HAP-1 (cell line): ENCODE measurements at regions not wholly inside any gene's neighbourhood (a gene's known extent, or its start where the extent isn't known, plus 50 kb on each side); places are given as distances from the start of the nearest gene placed in this dataset.

Source experiments
- DNase-seq, 2 experiments: peaks; one replicate each; pipeline ENCODE4 v3.0.0-alpha.2; 2016 to 2020; ENCODE audit warnings: low spot score in 2 of 2
- H3K27me3 ChIP-seq: fragments of 250-450 bp; sonication (Bioruptor Pico); 2 replicates; pipeline ENCODE4 v1.5.1; 2020; ENCODE audit warnings: low read depth, mild to moderate bottlenecking, moderate library complexity
- H3K36me3 ChIP-seq: fragments of 250-450 bp; sonication (Bioruptor Pico); replicated peaks from 2 replicates; pipeline ENCODE4 v1.5.1; 2020; ENCODE audit warnings: mild to moderate bottlenecking
- H3K4me1 ChIP-seq: fragments of 250-450 bp; sonication (Bioruptor Pico); 2 replicates; pipeline ENCODE4 v1.5.1; 2020; ENCODE audit warnings: mild to moderate bottlenecking
- H3K4me3 ChIP-seq: fragments of 250-450 bp; sonication (Bioruptor Pico); 2 replicates; pipeline ENCODE4 v1.5.1; 2020; ENCODE audit warnings: mild to moderate bottlenecking, moderate library complexity
- H3K9me3 ChIP-seq: fragments of 250-450 bp; sonication (Bioruptor Pico); 2 replicates; pipeline ENCODE4 v1.5.1; 2020; ENCODE audit warnings: mild to moderate bottlenecking, moderate library complexity
- in situ Hi-C: fragments of 300-500 bp; cut with MboI; formaldehyde crosslinking; loops from 3 replicates; pipeline ENCODE4 v1.14.3; 2020; ENCODE audit warnings: low sequenced_read_pairs, inconsistent platforms, mixed read lengths

- no peak for DNase-seq
- Histone ChIP-seq H3K36me3 (no peaks in the 10 kb centered on the region), H3K9me3 (peaks cover 2% of the 10 kb centered on the region; the same call in 1 of the 2 replicates), H3K4me1 (no peaks in the 10 kb centered on the region), H3K4me3 (no peak overlapping the region), H3K27me3 (no peaks in the 10 kb centered on the region)
- in situ Hi-C loops, result no loop called here
Measured at GRCh38 chr5:56433039-56433617, 200.0 kb upstream of the ANKRD55 start.

DNA sequence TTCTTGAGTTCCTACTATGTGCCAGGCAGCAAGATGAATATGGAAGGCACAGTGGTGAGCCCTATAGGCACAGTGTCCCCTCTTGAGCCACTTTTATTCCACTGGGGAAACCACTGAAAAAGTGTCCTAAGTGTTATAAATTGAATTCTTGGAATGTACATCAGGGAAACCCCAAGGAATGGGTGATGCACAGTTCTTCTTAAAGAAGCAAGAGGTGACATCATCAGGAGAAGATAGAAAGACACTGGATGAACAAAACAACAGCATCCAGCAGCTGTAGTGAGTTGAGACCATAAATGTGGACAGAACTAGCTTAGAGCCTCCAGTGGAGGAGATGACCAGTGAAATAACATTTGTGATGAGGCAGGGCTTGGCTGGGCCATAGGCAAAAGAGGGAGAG is 199.2 kb upstream of the ANKRD55 start:
- peaks cover 2% of the 10 kb centered on the region; the same call in 1 of the 2 replicates for H3K9me3 ChIP-seq
- no peaks in the 10 kb centered on the region for H3K27me3 ChIP-seq
- DNase-seq, result no peak
- no peaks in the 10 kb centered on the region for H3K4me1 ChIP-seq
- no peaks in the 10 kb centered on the region for H3K36me3 ChIP-seq
- in situ Hi-C loops, result no loop called here
- H3K4me3 ChIP-seq, result no peak overlapping the region

- in situ Hi-C loops, result no loop called here
- DNase-seq, result no peak
- H3K9me3 ChIP-seq, result peaks cover 2% of the 10 kb centered on the region; the same call in 1 of the 2 replicates
- H3K4me1 ChIP-seq, result no peaks in the 10 kb centered on the region
- no peaks in the 10 kb centered on the region for H3K36me3 ChIP-seq
- H3K27me3 ChIP-seq, result no peaks in the 10 kb centered on the region
- H3K4me3 ChIP-seq, result no peak overlapping the region
Measured at GRCh38 chr5:56430422-56430821, 197.3 kb upstream of the ANKRD55 start.

DNA sequence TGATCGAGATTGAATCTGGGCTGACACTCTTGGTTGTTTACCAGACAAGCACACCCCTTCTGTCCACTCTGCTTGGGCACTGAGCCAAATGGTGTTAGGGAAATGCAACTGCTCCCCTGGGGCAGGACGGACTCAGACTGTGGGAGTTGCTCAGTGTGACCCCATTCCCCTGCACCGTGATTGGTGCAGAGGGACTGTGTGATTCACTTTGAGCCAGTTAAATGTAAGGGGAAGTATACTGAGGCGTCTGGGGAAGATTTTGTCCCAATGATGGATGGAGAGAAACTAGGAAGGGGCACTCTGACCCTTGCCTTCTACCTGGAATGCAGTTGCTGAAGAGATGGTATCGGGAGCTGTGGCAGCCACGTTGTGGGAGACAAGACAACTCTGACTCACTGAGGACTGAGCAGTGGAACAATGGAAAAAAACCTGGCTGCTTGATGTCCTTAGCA is 196.0 kb upstream of the ANKRD55 start:
- no peaks in the 10 kb centered on the region for H3K4me1 ChIP-seq
- no peaks in the 10 kb centered on the region for H3K36me3 ChIP-seq
- H3K27me3 ChIP-seq, result no peaks in the 10 kb centered on the region
- H3K9me3 ChIP-seq, result no peaks in the 10 kb centered on the region
- no peak for DNase-seq
- H3K4me3 ChIP-seq, result no peak overlapping the region
- in situ Hi-C loops, result no loop called here

DNA sequence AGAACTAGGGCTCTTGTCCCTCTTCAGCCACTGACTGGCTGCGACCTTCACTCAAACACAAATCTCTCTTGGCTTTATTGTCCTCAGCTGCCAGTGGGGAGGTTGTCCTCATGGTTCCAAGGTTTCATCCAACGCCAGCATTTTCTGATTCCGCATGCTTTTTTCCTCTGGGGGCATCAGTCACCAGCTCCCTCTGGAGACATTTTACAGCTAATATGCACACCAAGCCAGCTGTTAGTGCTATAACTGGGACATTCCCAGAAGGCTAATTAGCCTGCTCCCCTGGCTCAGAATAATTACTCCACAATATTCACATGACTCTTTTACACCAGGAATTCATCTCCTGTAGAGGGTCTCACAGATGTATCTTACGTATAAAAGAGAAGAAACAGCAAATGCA is 193.6 kb upstream of the ANKRD55 start:
- Histone ChIP-seq H3K36me3 (no peaks in the 10 kb centered on the region), H3K9me3 (no peaks in the 10 kb centered on the region), H3K4me1 (no peaks in the 10 kb centered on the region), H3K4me3 (no peak overlapping the region), H3K27me3 (no peaks in the 10 kb centered on the region)
- no peak for DNase-seq
- in situ Hi-C loops, result no loop called here

DNA sequence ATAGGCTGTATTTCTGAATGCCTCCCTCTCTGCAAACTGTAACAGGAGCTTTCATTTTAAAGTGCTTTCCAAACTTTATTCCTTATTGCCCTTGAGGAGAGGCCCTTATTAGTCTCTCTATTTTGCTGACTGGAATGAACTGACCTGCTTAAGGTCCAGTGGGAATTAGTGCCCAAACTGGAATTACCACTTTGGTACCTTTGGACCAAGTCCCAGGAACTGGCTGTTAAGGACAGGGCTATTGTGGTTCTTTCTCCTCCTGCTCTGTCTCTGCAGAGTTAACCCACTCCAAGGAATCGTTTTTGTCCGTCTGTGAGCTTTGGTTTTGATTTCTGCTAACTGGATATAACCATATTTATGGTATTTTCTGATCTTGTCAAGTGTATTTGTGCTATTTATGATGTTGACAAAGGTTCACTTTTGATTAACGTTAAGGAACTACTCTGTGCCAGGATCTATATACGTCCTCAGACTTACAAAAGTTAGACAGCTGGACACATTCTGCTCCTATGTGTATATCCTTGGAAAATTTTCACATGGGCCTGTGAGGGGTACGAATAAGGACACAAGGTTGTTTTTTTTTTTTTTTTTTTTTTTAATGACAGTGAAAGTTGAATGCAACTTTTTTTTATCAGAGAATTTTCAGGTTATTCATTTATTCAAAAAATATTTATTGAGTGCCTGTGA is 189.1 kb upstream of the ANKRD55 start:
- H3K4me3 ChIP-seq, result no peak overlapping the region
- in situ Hi-C loops, result no loop called here
- H3K9me3 ChIP-seq, result no peaks in the 10 kb centered on the region
- no peak for DNase-seq
- H3K36me3 ChIP-seq, result no peaks in the 10 kb centered on the region
- H3K27me3 ChIP-seq, result no peaks in the 10 kb centered on the region
- no peaks in the 10 kb centered on the region for H3K4me1 ChIP-seq

DNA sequence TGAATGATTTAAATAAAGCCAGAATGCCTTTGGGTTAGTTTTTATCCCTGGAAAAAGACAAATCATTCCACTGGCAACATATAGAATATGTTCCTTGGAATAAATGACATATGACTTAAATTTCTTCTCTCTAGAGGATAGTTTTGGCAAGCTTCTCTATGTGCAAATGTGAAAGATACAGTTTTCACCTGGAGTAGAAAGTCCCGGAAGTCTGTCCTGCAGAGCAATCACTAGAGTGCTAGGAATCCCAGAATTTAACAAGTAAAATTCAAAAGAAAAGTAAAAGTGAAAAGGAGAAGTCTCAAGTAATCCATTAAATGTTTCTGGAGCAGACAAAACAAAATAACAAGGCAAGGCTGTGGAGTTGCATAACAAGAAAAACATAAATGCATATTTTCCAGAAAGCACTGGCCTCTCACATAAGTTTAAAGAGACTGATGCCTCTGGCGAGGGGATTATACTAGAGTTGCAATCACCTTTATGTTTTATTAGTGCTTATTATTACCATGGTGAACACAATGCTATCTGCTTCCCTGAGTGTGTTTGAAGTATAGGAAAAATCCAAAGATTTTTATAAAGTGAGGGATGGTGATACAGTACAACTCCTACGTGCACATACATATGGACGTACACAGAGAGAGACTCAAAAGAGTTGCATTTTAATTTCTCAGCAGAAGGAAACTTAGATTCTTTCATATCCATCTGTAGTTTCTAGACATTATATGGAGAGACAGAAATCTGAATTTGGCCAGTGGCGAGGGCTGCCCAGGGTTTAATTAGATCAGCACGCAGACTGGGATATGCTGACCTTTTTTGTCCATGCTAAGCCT is 188.3 kb upstream of the ANKRD55 start:
- in situ Hi-C loops, result no loop called here
- no peaks in the 10 kb centered on the region for H3K4me1 ChIP-seq
- no peak for DNase-seq
- no peaks in the 10 kb centered on the region for H3K9me3 ChIP-seq
- no peak overlapping the region for H3K4me3 ChIP-seq
- no peaks in the 10 kb centered on the region for H3K36me3 ChIP-seq
- no peaks in the 10 kb centered on the region for H3K27me3 ChIP-seq

- Histone ChIP-seq H3K27me3 (no peaks in the 10 kb centered on the region), H3K4me3 (no peak overlapping the region), H3K9me3 (no peaks in the 10 kb centered on the region), H3K36me3 (no peaks in the 10 kb centered on the region), H3K4me1 (no peaks in the 10 kb centered on the region)
- in situ Hi-C loops, result no loop called here
- DNase-seq, result no peak
Measured at GRCh38 chr5:56420323-56420722, 187.2 kb upstream of the ANKRD55 start.

- DNase-seq, result no peak
- no peaks in the 10 kb centered on the region for H3K9me3 ChIP-seq
Measured at GRCh38 chr5:56419667-56420066, 186.5 kb upstream of the ANKRD55 start.

DNA sequence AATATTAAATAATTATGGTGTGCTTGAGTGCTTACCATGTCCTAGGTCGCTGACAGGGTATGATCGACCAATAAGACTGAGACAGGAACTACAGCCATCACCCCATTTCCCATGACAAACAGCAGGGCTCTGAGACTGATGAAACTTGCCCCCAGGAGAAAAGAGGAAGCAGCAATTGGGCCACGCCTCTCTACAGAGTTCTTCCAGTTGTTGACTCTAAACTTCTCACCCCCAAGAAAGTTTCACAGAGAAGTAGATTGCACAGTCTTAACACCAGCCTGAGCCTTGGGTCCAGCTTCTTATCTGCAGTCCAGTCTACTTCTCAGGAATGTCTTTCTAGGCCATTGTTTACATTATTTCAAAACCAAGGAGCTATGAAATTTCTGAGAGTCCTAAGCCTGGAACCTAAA is 182.2 kb upstream of the ANKRD55 start:
- Histone ChIP-seq H3K36me3 (no peaks in the 10 kb centered on the region), H3K9me3 (no peaks in the 10 kb centered on the region), H3K4me3 (no peak overlapping the region), H3K4me1 (peaks cover 15% of the 10 kb centered on the region), H3K27me3 (no peaks in the 10 kb centered on the region)
- in situ Hi-C loops, result no loop called here
- no peak for DNase-seq

More at GRCh38 chr5:56419667-56420066, 186.5 kb upstream of the ANKRD55 start:
- H3K4me3 ChIP-seq, result no peak overlapping the region
- in situ Hi-C loops, result no loop called here
- H3K27me3 ChIP-seq, result no peaks in the 10 kb centered on the region
- H3K4me1 ChIP-seq, result no peaks in the 10 kb centered on the region
- no peaks in the 10 kb centered on the region for H3K36me3 ChIP-seq

GRCh38 chr5:56414066-56414465 is 180.9 kb upstream of the ANKRD55 start:
- no peak for DNase-seq
- no peak overlapping the region for H3K4me3 ChIP-seq
- H3K36me3 ChIP-seq, result no peaks in the 10 kb centered on the region
- no peaks in the 10 kb centered on the region for H3K27me3 ChIP-seq
- in situ Hi-C loops, result no loop called here
- no peaks in the 10 kb centered on the region for H3K9me3 ChIP-seq
- H3K4me1 ChIP-seq, result peaks cover 24% of the 10 kb centered on the region

GRCh38 chr5:56413546-56413945 is 180.4 kb upstream of the ANKRD55 start:
- no peaks in the 10 kb centered on the region for H3K36me3 ChIP-seq
- no peaks in the 10 kb centered on the region for H3K27me3 ChIP-seq
- no peak for DNase-seq
- no peaks in the 10 kb centered on the region for H3K9me3 ChIP-seq
- in situ Hi-C loops, result no loop called here
- H3K4me1 ChIP-seq, result peaks cover 24% of the 10 kb centered on the region
- H3K4me3 ChIP-seq, result no peak overlapping the region

GRCh38 chr5:56412601-56413379 is 179.7 kb upstream of the ANKRD55 start:
- no peaks in the 10 kb centered on the region for H3K36me3 ChIP-seq
- in situ Hi-C loops, result no loop called here
- DNase-seq, result peak; percentile 51 to 57

More at GRCh38 chr5:56412601-56413379, 179.7 kb upstream of the ANKRD55 start:
- Histone ChIP-seq H3K9me3 (no peaks in the 10 kb centered on the region), H3K4me3 (no peak overlapping the region), H3K4me1 (peaks cover 24% of the 10 kb centered on the region), H3K27me3 (no peaks in the 10 kb centered on the region)
